Heart right ventricle (tissue), 16 donors: ENCODE measurements at regions not wholly inside any gene's neighbourhood (a gene's known extent, or its start where the extent isn't known, plus 50 kb on each side); places are given as distances from the start of the nearest gene placed in this dataset.

ENCODE experiments used
- ATAC-seq, 8 donors: fragments of 200-7000 bp; cut with Tn5 transposase; one replicate each; pipeline ENCODE4 v1.9.1; 2020; ENCODE audit warnings: mild to moderate bottlenecking in 8 of 8, moderate library complexity in 8 of 8, moderate number of reproducible peaks in 1 of 8
- DNase-seq, 2 donors: peaks; one replicate each; pipeline ENCODE4 v3.0.0-alpha.2; 2020
- H3K27ac ChIP-seq, 10 donors: fragments of 200-600 bp; sonication (generic) in 2 of 10; one replicate each; pipeline versions ENCODE4 v1.5.0 to v1.8.0; 2020 to 2022; ENCODE audit warnings: mild to moderate bottlenecking in 3 of 10
- H3K27me3 ChIP-seq, 7 donors: fragments of 200-600 bp; one replicate each; pipeline ENCODE4 v1.8.0; 2021 to 2022; ENCODE audit warnings: mild to moderate bottlenecking in 2 of 7
- H3K36me3 ChIP-seq, 9 donors: fragments of 200-600 bp; sonication (generic) in 1 of 9; one replicate each; pipeline versions ENCODE4 v1.5.0 to v1.8.0; 2020 to 2022; ENCODE audit warnings: mild to moderate bottlenecking in 2 of 9
- H3K4me1 ChIP-seq, 9 donors: fragments of 200-600 bp; sonication (generic) in 1 of 9; one replicate each; pipeline versions ENCODE4 v1.5.0 to v1.8.0; 2020 to 2022; ENCODE audit warnings: mild to moderate bottlenecking in 4 of 9
- H3K4me3 ChIP-seq, 10 donors: fragments of 200-600 bp; sonication (generic) in 2 of 10; one replicate each; pipeline versions ENCODE4 v1.5.0 to v1.8.0; 2020 to 2022; ENCODE audit warnings: mild to moderate bottlenecking in 7 of 10, moderate library complexity in 2 of 10
- H3K9me3 ChIP-seq, 11 donors: fragments of 200-600 bp in 10 of 11; sonication (generic) in 2 of 11; one replicate each; pipeline versions ENCODE4 v1.5.0 to v1.8.0; 2013 to 2022; ENCODE audit warnings: mild to moderate bottlenecking in 2 of 11, control low read depth in 1 of 11, moderate library complexity in 1 of 11
- WGBS, 2 donors: extraction: QIAGEN DNeasy Blood & Tissue Kit; methylation state at CpG; one replicate each; pipeline ENCODE4 v1.1.7; 2013; ENCODE audit warnings: inconsistent platforms in 1 of 2; 5-methylcytosine and 5-hydroxymethylcytosine counted together
- intact Hi-C, 10 donors: fragments of 100-400 bp; cut with DNase I; formaldehyde crosslinking; loops; one replicate each; pipeline versions ENCODE4 v1.11.1 to v1.14.2; 2022
- TF ChIP-seq, protein P1 (sequence below), 9 donors: fragments of 200-600 bp; sonication (generic) in 2 of 9; IDR thresholded peaks; one replicate each; pipeline versions ENCODE4 v1.5.0 to v1.8.0; 2021 to 2022; ENCODE audit warnings: antibody characterized with exemption in 9 of 9, mild to moderate bottlenecking in 5 of 9, moderate library complexity in 1 of 9
- donor health status: Arrhythmogenic right ventricular cardiomyopathy.
- donor health status: ischemic (EF 13 %, LVEDD 7.1; RV severe dilation, severe dysfunction).
- donor health status: healthy with polysubstance abuse.
- donor health status: DM: no; HTN: yes; CAD: no.
- donor health status: DM: no; HTN: no; CAD: no.
- donor health status: ischemic (EF 25% LVEDD 6.9; RV normal size, moderate dysfunction).
- donor health status: ischemic (EF 25% LVEDD 5.7; RV mildly dilated, moderate dysfunction).
- donor health status: healthy.
- donor health status: DM: yes; HTN: yes; CAD: no.
- donor health status: Ischemic cardiomyopathy.
- donor health status: ischemic (EF 35%, LVEDD 5.7; RV mildly dilated, moderate dysfunction).
- donor health status: nonischemic (EF 11% LVEDD 7.7; RV severe dilation, severe dysfunction).
- donor health status: DM: yes; HTN: yes; CAD: no.
- donor health status: PGD.
- donor health status: ischemic (EF 29% LVEDD 5.4; RV normal size, mild dysfunction).
- donor health status: nonischemic (EF 23%, LVEDD 6.1; RV moderate dilation, normal function).

DNA sequence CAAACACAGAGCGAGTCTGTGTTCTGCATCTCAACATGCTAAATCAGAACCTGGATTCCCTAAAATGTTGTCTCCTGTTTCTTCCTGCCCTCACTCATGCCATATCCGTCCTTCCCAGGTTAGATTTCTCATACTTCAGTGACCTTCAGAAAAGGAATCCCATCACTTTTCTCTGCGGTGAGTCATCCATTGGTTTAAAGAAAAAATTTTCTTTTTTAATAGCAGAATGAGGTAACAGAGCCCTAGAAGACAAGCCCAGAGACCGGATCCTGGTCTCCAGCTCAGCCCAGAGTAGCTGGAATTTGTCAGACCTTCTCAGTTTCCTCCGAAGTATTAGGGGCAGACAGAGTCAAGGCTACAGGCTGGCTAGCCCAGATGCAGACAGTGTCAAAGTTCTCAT lies 143.2 kb upstream of the DMRT1 start:
- DNase-seq (no peak), ATAC-seq (no peak)
- H3K27ac ChIP-seq: peak overlapping the region in 8 of 10 donors; percentile 7 to 95 (median 66)
- intact Hi-C loops: loop anchor here in 4 of 10 donors (5.0 to 10.0 kb wide), 5 partner anchors 44 to 86 kb away; no protein-coding TSS in a partner anchor
- TF ChIP-seq, protein P1, sequence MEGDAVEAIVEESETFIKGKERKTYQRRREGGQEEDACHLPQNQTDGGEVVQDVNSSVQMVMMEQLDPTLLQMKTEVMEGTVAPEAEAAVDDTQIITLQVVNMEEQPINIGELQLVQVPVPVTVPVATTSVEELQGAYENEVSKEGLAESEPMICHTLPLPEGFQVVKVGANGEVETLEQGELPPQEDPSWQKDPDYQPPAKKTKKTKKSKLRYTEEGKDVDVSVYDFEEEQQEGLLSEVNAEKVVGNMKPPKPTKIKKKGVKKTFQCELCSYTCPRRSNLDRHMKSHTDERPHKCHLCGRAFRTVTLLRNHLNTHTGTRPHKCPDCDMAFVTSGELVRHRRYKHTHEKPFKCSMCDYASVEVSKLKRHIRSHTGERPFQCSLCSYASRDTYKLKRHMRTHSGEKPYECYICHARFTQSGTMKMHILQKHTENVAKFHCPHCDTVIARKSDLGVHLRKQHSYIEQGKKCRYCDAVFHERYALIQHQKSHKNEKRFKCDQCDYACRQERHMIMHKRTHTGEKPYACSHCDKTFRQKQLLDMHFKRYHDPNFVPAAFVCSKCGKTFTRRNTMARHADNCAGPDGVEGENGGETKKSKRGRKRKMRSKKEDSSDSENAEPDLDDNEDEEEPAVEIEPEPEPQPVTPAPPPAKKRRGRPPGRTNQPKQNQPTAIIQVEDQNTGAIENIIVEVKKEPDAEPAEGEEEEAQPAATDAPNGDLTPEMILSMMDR (IDR thresholded peaks at IDR 0.05): no peak
- H3K4me1 ChIP-seq: peaks cover 3 to 95% (median 63%) of the 10 kb centered on the region in 9 donors
- H3K27me3 ChIP-seq: no peaks in the 10 kb centered on the region
- no peaks in the 10 kb centered on the region for H3K9me3 ChIP-seq
- peaks cover 0 to 25% (median 0%) of the 10 kb centered on the region in 9 donors for H3K36me3 ChIP-seq
- 76 to 83% methylated on average over 5 of the region's 5 CpGs for WGBS, 2 donors
- no peak overlapping the region for H3K4me3 ChIP-seq

- H3K27ac ChIP-seq: peak overlapping the region in 4 of 10 donors; percentile 86 to 95 (median 92)
- intact Hi-C loops: loop anchor here in 4 of 10 donors (5.0 to 10.0 kb wide), 5 partner anchors 43 to 87 kb away; no protein-coding TSS in a partner anchor
- 72 to 78% methylated on average over 6 of the region's 6 CpGs for WGBS, 2 donors
Measured at GRCh38 chr9:698954-699353, 142.5 kb upstream of the DMRT1 start.

DNA sequence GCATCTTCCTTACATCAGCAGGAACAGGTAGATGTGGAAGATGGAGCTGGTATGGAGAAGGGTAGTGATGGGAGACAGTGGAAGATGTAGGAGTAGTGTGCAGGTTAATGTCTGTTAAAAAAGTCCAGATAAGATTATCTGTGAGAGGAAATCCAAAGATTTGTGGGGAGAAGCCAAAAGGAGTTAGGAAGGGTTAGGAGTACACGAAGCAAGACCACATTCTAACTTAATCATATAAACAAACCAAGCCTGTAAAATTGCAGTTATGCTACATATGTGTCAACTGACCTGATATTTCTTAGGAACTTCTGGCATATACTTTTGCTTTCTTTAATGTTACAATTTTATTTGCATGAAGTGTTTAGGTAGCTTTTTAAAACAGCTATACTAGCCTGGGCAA lies 142.1 kb upstream of the DMRT1 start:
- ATAC-seq (no peak), DNase-seq (no peak)
- Histone ChIP-seq H3K4me1 (peaks cover 3 to 98% (median 58%) of the 10 kb centered on the region in 9 donors), H3K9me3 (no peaks in the 10 kb centered on the region), H3K27ac (peak overlapping the region in 1 of 10 donors; percentile 95), H3K27me3 (no peaks in the 10 kb centered on the region), H3K36me3 (peaks cover 0 to 25% (median 0%) of the 10 kb centered on the region in 9 donors), H3K4me3 (no peak overlapping the region)
- TF ChIP-seq, protein P1 (IDR thresholded peaks at IDR 0.05): no peak
- 60 to 61% methylated on average over 1 of the region's 1 CpG for WGBS, 2 donors
- intact Hi-C loops: loop anchor here in 4 of 10 donors (5.0 to 10.0 kb wide), 5 partner anchors 43 to 87 kb away; no protein-coding TSS in a partner anchor

More at GRCh38 chr9:698954-699353, 142.5 kb upstream of the DMRT1 start:
- H3K9me3 ChIP-seq: no peaks in the 10 kb centered on the region
- DNase-seq (no peak), ATAC-seq (no peak)
- H3K36me3 ChIP-seq: peaks cover 0 to 25% (median 0%) of the 10 kb centered on the region in 9 donors
- H3K27me3 ChIP-seq: no peaks in the 10 kb centered on the region
- H3K4me1 ChIP-seq: peaks cover 3 to 98% (median 59%) of the 10 kb centered on the region in 9 donors
- TF ChIP-seq, protein P1 (IDR thresholded peaks at IDR 0.05): no peak
- no peak overlapping the region for H3K4me3 ChIP-seq

- no peaks in the 10 kb centered on the region for H3K27me3 ChIP-seq
- ATAC-seq: no peak
- peaks cover 3 to 87% (median 48%) of the 10 kb centered on the region in 9 donors for H3K4me1 ChIP-seq
- no peak for DNase-seq
- TF ChIP-seq, protein P1 (IDR thresholded peaks at IDR 0.05): no peak
- H3K9me3 ChIP-seq: no peaks in the 10 kb centered on the region
- 67 to 73% methylated on average over 9 of the region's 9 CpGs for WGBS, 2 donors
- no peak overlapping the region for H3K4me3 ChIP-seq
- intact Hi-C loops: loop anchor here in 3 of 10 donors (5.0 to 10.0 kb wide), 3 partner anchors 42 to 86 kb away; no protein-coding TSS in a partner anchor
- H3K27ac ChIP-seq: peak overlapping the region in 4 of 10 donors; percentile 5 to 49 (median 26)
- peaks cover 0 to 25% (median 0%) of the 10 kb centered on the region in 9 donors for H3K36me3 ChIP-seq
Measured at GRCh38 chr9:700365-701282, 140.9 kb upstream of the DMRT1 start.
